ENCODE measurements at regions not wholly inside any gene's neighbourhood (a gene's known extent, or its start where the extent isn't known, plus 50 kb on each side); places are given as distances from the start of the nearest gene placed in this dataset.
"Not testable (repeated sequence)": the region's sequence is repeated elsewhere in the genome, so short reads cannot be mapped to it uniquely, and the experiment has no call there.

- not testable (repeated sequence) for TF ChIP-seq CTCF (IDR thresholded peaks at IDR 0.05); ZFX (IDR thresholded peaks at IDR 0.05; ENCODE audit: borderline replicate concordance)
Measured at GRCh38 chr12:31162896-31163560, 89.4 kb downstream of the DDX11 start.

Data from 22Rv1 (cell line).